ENCODE measurements at regions not wholly inside any gene's neighbourhood (a gene's known extent, or its start where the extent isn't known, plus 50 kb on each side); places are given as distances from the start of the nearest gene placed in this dataset.

DNA sequence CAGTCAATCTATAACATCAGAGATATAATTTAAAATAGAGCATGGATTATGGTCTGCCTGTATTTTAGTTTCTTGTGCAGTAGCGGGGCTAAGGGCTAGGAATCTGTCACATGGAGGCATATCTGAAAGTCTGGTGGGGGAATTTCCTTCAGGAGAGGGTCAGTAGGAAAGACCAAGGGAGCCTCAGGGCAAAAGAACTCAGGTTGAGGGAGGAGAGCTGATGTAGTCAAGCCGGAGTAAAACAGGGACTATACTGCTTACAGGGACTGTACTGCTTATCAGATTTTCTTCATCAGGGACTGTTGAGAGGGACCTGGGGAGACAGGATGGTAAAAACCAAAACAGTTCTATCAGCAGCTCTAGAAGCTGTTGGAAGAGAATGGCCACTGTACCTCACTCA lies 82.0 kb upstream of the CPM start:
- TF ChIP-seq, protein P1, sequence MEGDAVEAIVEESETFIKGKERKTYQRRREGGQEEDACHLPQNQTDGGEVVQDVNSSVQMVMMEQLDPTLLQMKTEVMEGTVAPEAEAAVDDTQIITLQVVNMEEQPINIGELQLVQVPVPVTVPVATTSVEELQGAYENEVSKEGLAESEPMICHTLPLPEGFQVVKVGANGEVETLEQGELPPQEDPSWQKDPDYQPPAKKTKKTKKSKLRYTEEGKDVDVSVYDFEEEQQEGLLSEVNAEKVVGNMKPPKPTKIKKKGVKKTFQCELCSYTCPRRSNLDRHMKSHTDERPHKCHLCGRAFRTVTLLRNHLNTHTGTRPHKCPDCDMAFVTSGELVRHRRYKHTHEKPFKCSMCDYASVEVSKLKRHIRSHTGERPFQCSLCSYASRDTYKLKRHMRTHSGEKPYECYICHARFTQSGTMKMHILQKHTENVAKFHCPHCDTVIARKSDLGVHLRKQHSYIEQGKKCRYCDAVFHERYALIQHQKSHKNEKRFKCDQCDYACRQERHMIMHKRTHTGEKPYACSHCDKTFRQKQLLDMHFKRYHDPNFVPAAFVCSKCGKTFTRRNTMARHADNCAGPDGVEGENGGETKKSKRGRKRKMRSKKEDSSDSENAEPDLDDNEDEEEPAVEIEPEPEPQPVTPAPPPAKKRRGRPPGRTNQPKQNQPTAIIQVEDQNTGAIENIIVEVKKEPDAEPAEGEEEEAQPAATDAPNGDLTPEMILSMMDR (IDR thresholded peaks at IDR 0.05; ENCODE audit: insufficient read depth, low read depth, low read length), result no peak
- no peak for TF ChIP-seq EZH2 (IDR thresholded peaks at IDR 0.05; ENCODE audit: insufficient read depth, low read length)
